Hematopoietic multipotent progenitor cell treated with erythropoietin and hydrocortisone succinate and interleukin-3 and kit ligand, for 15 days (in vitro differentiated cells): ENCODE measurements at regions not wholly inside any gene's neighbourhood (a gene's known extent, or its start where the extent isn't known, plus 50 kb on each side); places are given as distances from the start of the nearest gene placed in this dataset.

Experiments
- DNase-seq: peaks from one replicate; pipeline ENCODE4 v3.0.0-alpha.2; 2015; ENCODE audit warnings: low spot score

- no peak for DNase-seq
These were observed 707.5 kb downstream of the SLITRK6 start for GRCh38 chr13:85091631-85092234.

GRCh38 chr13:85089186-85089585 is 710.0 kb downstream of the SLITRK6 start:
- no peak for DNase-seq

- DNase-seq: no peak
These were observed 718.5 kb downstream of the SLITRK6 start for GRCh38 chr13:85080691-85081090.

GRCh38 chr13:85076343-85076742 is 722.9 kb downstream of the SLITRK6 start:
- DNase-seq: no peak

- no peak for DNase-seq
These were observed 724.5 kb downstream of the SLITRK6 start for GRCh38 chr13:85074543-85075313.

GRCh38 chr13:85068231-85068630 is 731.0 kb downstream of the SLITRK6 start:
- no peak for DNase-seq

DNA sequence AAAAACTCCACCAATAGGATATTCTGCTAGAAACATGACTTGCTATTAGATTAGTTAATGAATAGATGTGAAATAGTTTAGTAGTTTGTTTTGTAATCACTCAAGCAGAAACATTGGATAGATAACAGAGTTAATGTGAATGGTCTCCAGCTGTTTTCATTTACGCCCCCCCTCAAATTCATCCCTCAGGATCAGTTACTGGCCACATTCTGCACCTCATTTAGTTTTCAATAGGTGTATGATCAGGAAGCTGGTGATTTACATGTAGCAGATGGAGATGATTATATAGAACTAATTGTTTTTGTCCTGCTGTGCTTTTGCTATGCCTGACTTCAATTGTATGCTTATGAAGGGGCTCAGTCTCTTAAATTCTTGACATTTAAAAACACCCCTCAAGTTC is 759.0 kb downstream of the SLITRK6 start:
- no peak for DNase-seq

DNA sequence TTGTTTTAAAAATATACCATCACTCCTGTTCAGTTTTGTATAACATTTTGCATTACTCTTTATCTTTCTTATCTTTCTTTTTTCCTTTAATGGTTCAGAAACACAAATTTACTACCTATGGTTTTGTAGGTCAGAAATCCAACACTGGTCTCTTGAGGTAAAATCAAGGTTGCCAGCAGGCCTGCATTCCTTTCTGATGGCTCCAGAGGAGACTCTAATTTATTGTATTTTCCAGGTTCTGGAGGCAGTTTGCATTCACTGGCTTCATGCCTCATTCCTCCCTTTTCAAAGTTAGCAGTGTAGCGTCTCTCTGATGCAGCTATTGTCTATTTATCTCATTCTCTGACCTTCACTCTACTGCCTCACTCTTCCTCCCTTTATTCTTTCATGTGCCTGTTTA is 767.4 kb downstream of the SLITRK6 start:
- no peak for DNase-seq

DNA sequence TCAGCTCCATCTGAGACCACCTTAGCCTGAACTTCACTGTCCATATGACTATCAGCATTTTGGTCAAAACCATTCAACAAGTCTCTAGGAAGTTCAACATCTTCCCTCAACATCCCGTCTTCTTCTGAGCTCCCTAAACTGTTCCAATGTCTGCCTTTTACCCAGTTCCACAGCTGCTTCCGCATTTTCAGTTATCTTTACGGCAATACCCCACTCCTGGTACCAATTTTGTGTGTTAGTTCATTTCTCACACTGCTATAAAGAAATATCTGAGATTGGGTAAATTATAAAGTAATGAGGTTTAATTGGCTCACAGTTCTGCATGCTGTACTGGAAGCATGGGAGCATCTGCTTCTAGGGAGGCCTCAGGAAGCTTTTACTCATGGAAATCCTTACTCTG is 771.2 kb downstream of the SLITRK6 start:
- DNase-seq: no peak

GRCh38 chr13:85019121-85019520 is 780.1 kb downstream of the SLITRK6 start:
- DNase-seq: no peak

- DNase-seq: no peak
These were observed 786.2 kb downstream of the SLITRK6 start for GRCh38 chr13:85013006-85013405.

DNA sequence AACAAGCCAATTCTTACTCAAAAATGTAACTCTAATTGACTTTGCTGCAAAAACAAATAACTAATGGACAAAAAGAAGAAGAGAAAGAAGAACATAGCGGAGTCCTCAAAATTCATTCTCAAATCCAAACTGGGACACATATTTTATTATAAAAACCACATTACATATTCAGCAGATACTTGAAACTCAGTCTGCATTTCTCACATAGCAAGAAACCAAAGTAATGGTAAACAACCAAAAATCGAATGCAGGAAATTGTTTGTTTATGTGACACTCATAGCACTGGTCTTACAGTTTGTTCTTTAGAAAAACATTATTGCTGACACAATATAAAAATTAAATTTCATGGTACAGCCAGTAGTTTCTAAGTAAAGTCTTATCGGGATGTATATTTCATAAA is 789.8 kb downstream of the SLITRK6 start:
- DNase-seq: no peak

DNA sequence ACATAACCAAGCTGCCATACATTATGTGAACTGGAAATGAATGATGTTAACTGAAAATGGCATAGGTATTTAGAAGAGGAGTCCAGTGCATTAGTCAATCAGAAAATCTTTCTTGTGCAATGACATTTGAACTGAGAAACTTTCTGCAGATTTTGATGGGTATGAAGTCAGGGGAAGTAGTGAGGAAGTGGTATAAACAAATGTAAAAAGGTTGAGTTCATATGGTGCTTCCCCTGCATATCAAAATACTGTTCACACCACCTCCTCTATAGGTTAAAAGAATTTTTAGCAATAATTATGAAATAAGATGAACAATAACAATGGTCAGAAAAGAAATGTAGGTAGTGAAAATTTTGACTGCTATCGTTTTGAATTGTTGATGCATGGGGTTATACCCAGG is 800.0 kb downstream of the SLITRK6 start:
- DNase-seq: no peak

- no peak for DNase-seq
These were observed 800.5 kb downstream of the SLITRK6 start for GRCh38 chr13:84998681-84999080.

- DNase-seq: no peak
These were observed 801.4 kb downstream of the SLITRK6 start for GRCh38 chr13:84997858-84998257.

- no peak for DNase-seq
These were observed 804.6 kb downstream of the SLITRK6 start for GRCh38 chr13:84994582-84994981.

DNA sequence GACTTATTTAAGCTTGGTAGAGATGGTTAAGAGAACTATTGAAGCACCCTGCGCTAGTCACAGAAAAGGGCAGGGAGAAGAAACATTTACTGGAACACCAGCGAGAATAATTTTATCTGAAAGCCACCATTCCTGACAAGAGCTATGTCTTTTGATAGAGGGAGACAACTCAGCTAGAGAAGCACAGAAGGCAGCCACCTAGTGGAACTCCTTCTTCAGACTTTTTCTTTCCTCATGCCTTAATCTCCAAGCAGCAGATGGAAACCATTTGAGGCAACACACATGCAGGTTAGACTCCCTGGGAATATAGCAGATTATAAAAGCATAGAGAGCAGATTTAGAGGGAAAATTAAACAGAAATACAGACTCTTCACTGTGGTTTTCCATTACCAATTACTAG is 813.4 kb downstream of the SLITRK6 start:
- DNase-seq: no peak

DNA sequence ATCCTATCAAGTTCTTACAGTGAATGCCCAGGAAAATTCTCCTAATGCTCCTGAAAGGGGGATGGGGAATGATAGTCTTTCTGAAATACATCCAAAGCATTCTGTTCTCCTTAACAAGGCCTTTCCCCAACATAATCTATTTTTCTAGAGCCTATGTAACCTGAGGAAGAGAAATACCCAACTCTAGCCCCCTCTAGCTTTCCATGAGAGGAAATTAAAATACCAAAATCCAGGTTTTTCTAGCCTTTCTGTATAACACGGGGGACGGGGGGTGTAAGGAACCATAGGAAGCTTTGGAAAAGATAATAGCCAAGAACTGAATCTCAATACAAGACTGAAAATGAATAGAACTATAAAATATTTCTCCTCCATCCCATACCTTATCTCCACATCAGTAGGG is 815.9 kb downstream of the SLITRK6 start:
- no peak for DNase-seq

- no peak for DNase-seq
These were observed 818.6 kb downstream of the SLITRK6 start for GRCh38 chr13:84980571-84980970.

- DNase-seq: no peak
These were observed 820.4 kb downstream of the SLITRK6 start for GRCh38 chr13:84978851-84979250.

- no peak for DNase-seq
These were observed 825.6 kb downstream of the SLITRK6 start for GRCh38 chr13:84973661-84974060.

DNA sequence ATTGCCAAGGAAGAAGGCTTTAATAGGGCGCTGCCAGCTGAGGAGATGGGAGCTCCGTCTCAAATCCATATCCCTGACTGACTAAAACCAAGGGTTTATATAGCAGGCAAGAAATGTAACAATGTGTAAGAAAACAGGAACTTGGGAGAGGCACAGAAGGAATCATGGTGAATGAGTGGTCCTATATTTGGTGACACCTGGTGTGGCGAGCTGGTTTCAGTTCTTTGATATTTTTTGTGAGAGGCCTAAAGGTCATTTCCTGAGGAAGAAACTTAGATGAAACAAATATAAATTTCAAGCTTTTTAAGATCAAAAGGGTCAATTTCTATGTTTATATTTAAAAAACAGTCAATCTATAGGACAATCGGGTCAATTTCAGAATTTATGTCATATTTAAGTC is 826.3 kb downstream of the SLITRK6 start:
- DNase-seq: no peak

GRCh38 chr13:84962849-84963248 is 836.4 kb downstream of the SLITRK6 start:
- DNase-seq: no peak
